ENCODE measurements at regions not wholly inside any gene's neighbourhood (a gene's known extent, or its start where the extent isn't known, plus 50 kb on each side); places are given as distances from the start of the nearest gene placed in this dataset.

GRCh38 chr16:85394456-85395206, 218.5 kb upstream of the GSE1 start:
- peak; percentile 74 for DNase-seq

GRCh38 chr16:85395207-85395912, 217.8 kb upstream of the GSE1 start:
- DNase-seq = peak; percentile 91

GRCh38 chr16:85395913-85396878, 216.9 kb upstream of the GSE1 start:
- DNase-seq = no peak

- peak; percentile 89 for DNase-seq
These were observed 215.9 kb upstream of the GSE1 start for GRCh38 chr16:85396879-85397871.

GRCh38 chr16:85398050-85398451, 215.1 kb upstream of the GSE1 start:
- DNase-seq = no peak

GRCh38 chr16:85398688-85399582, 214.2 kb upstream of the GSE1 start:
- DNase-seq = no peak

- no peak for DNase-seq
These were observed 213.4 kb upstream of the GSE1 start for GRCh38 chr16:85399583-85400284.

- no peak for DNase-seq
These were observed 212.6 kb upstream of the GSE1 start for GRCh38 chr16:85400305-85401205.

GRCh38 chr16:85401370-85401916, 211.7 kb upstream of the GSE1 start:
- no peak for DNase-seq

GRCh38 chr16:85401917-85402766, 211.0 kb upstream of the GSE1 start:
- DNase-seq = no peak

GRCh38 chr16:85402910-85403692, 210.0 kb upstream of the GSE1 start:
- DNase-seq = no peak

- DNase-seq = no peak
These were observed 209.4 kb upstream of the GSE1 start for GRCh38 chr16:85403693-85404092.

- no peak for DNase-seq
These were observed 200.1 kb upstream of the GSE1 start for GRCh38 chr16:85412911-85413520.

GRCh38 chr16:85413691-85414663, 199.1 kb upstream of the GSE1 start:
- no peak for DNase-seq
